ENCODE measurements at regions not wholly inside any gene's neighbourhood (a gene's known extent, or its start where the extent isn't known, plus 50 kb on each side); places are given as distances from the start of the nearest gene placed in this dataset.
"Not testable (repeated sequence)": the region's sequence is repeated elsewhere in the genome, so short reads cannot be mapped to it uniquely, and the experiment has no call there.

- Mint-ChIP-seq H3K9me3 (peaks cover 0 to 2% (median 0%) of the 10 kb centered on the region in 3 donors), H3K27ac (no peak overlapping the region), H3K4me3 (no peak overlapping the region), H3K4me1 (no peaks in the 10 kb centered on the region), H3K27me3 (peaks cover 0 to 4% of the 10 kb centered on the region in 2 donors), H3K36me3 (no peaks in the 10 kb centered on the region)
- no peak overlapping the region for H3K4me3 ChIP-seq (ENCODE audit: control insufficient read depth in 1 of 2, extremely low read depth in 1 of 2, low read length in 1 of 2)
- ATAC-seq (replicated peaks in 1 of 4): no peak
- no peaks in the 10 kb centered on the region for H3K4me1 ChIP-seq (ENCODE audit: control insufficient read depth in 1 of 2, extremely low read depth in 1 of 2, insufficient read depth in 2 of 2, low read length in 2 of 2)
- ChIA-PET CTCF (no interaction called here), POLR2A (no interaction called here)
- no peaks in the 10 kb centered on the region for H3K36me3 ChIP-seq (ENCODE audit: control insufficient read depth in 2 of 2, extremely low read depth in 1 of 2, insufficient read depth in 1 of 2, low read length in 1 of 2)
- no peak overlapping the region for H3K27ac ChIP-seq (ENCODE audit: low read length)
- peaks cover 0 to 4% of the 10 kb centered on the region in 2 experiments for H3K27me3 ChIP-seq (replicated peaks in 1 of 2; ENCODE audit: control insufficient read depth in 2 of 2, extremely low read depth in 1 of 2, insufficient read depth in 2 of 2, low read length in 1 of 2)
- DNase-seq: no peak
- 86% methylated on average over 1 of the region's 3 CpGs for WGBS (ENCODE audit: insufficient coverage)
- no peaks in the 10 kb centered on the region for H3K9me3 ChIP-seq
Observed at GRCh38 chr4:79831119-79831528, 241.9 kb downstream of the ANTXR2 start.

GRCh38 chr4:79827283-79827682 is 245.7 kb downstream of the ANTXR2 start:
- H3K4me1 ChIP-seq (ENCODE audit: control insufficient read depth in 1 of 2, extremely low read depth in 1 of 2, insufficient read depth in 2 of 2, low read length in 2 of 2): no peaks in the 10 kb centered on the region
- no peaks in the 10 kb centered on the region for H3K36me3 ChIP-seq (ENCODE audit: control insufficient read depth in 2 of 2, extremely low read depth in 1 of 2, insufficient read depth in 1 of 2, low read length in 1 of 2)
- H3K4me3 ChIP-seq (ENCODE audit: control insufficient read depth in 1 of 2, extremely low read depth in 1 of 2, low read length in 1 of 2): no peak overlapping the region
- H3K27ac Mint-ChIP-seq: no peak overlapping the region
- H3K9me3 Mint-ChIP-seq: peaks cover 0 to 4% (median 0%) of the 10 kb centered on the region in 3 donors
- no peaks in the 10 kb centered on the region for H3K36me3 Mint-ChIP-seq
- H3K27ac ChIP-seq (ENCODE audit: low read length): no peak overlapping the region
- DNase-seq (no peak), ATAC-seq (replicated peaks in 1 of 4) (no peak)
- peaks cover 0 to 4% of the 10 kb centered on the region in 2 donors for H3K27me3 Mint-ChIP-seq
- no peaks in the 10 kb centered on the region for H3K27me3 ChIP-seq (replicated peaks in 1 of 2; ENCODE audit: control insufficient read depth in 2 of 2, extremely low read depth in 1 of 2, insufficient read depth in 2 of 2, low read length in 1 of 2)
- ChIA-PET CTCF (no interaction called here), POLR2A (no interaction called here)
- no peak overlapping the region for H3K4me3 Mint-ChIP-seq
- H3K4me1 Mint-ChIP-seq: no peaks in the 10 kb centered on the region
- 80% methylated on average over 2 of the region's 5 CpGs for WGBS (ENCODE audit: insufficient coverage)
- no peaks in the 10 kb centered on the region for H3K9me3 ChIP-seq

- WGBS (ENCODE audit: insufficient coverage): 78% methylated on average over 1 of the region's 2 CpGs
- Histone ChIP-seq H3K36me3 (ENCODE audit: control insufficient read depth in 2 of 2, extremely low read depth in 1 of 2, insufficient read depth in 1 of 2, low read length in 1 of 2) (no peaks in the 10 kb centered on the region), H3K4me1 (ENCODE audit: control insufficient read depth in 1 of 2, extremely low read depth in 1 of 2, insufficient read depth in 2 of 2, low read length in 2 of 2) (no peaks in the 10 kb centered on the region), H3K27me3 (replicated peaks in 1 of 2; ENCODE audit: control insufficient read depth in 2 of 2, extremely low read depth in 1 of 2, insufficient read depth in 2 of 2, low read length in 1 of 2) (no peaks in the 10 kb centered on the region), H3K9me3 (no peaks in the 10 kb centered on the region), H3K27ac (ENCODE audit: low read length) (no peak overlapping the region), H3K4me3 (ENCODE audit: control insufficient read depth in 1 of 2, extremely low read depth in 1 of 2, low read length in 1 of 2) (no peak overlapping the region)
- ChIA-PET CTCF (no interaction called here), POLR2A (no interaction called here)
- H3K4me3 Mint-ChIP-seq: no peak overlapping the region
- peaks cover 0 to 4% (median 0%) of the 10 kb centered on the region in 3 donors for H3K9me3 Mint-ChIP-seq
- DNase-seq (no peak), ATAC-seq (replicated peaks in 1 of 4) (no peak)
- no peaks in the 10 kb centered on the region for H3K4me1 Mint-ChIP-seq
- no peaks in the 10 kb centered on the region for H3K36me3 Mint-ChIP-seq
- no peak overlapping the region for H3K27ac Mint-ChIP-seq
- no peaks in the 10 kb centered on the region for H3K27me3 Mint-ChIP-seq
Observed at GRCh38 chr4:79823148-79823763, 249.8 kb downstream of the ANTXR2 start.

DNA sequence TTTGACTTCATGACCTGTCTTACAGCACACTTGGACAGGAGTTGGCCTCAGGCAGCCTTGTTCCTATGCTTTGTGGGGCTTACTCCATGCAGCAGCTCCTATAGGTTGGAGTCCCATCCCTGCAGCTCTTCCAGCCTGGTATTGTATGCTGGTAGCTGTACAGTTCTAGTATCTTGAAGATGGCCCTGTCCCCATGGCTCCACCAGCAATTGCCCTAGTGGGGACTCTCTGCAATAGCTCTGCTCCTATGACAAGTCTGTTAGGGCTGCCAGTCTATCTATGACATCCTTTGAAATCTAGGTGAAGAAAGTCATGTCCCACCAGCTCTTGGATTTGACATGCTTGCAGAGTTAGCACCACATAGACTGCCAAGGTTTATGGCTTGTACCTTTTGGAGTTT is 252.6 kb downstream of the ANTXR2 start:
- ChIA-PET POLR2A (no interaction called here), CTCF (no interaction called here)
- H3K4me1 ChIP-seq (ENCODE audit: control insufficient read depth in 1 of 2, extremely low read depth in 1 of 2, insufficient read depth in 2 of 2, low read length in 2 of 2): no peaks in the 10 kb centered on the region
- H3K9me3 ChIP-seq: no peaks in the 10 kb centered on the region
- peak in 1 of 4 experiments; percentile 20 for ATAC-seq (replicated peaks in 1 of 4)
- Mint-ChIP-seq H3K27ac (no peak overlapping the region), H3K27me3 (no peaks in the 10 kb centered on the region), H3K4me1 (no peaks in the 10 kb centered on the region), H3K9me3 (peaks cover 0 to 22% (median 8%) of the 10 kb centered on the region in 3 donors), H3K4me3 (no peak overlapping the region), H3K36me3 (no peaks in the 10 kb centered on the region)
- H3K27me3 ChIP-seq (replicated peaks in 1 of 2; ENCODE audit: control insufficient read depth in 2 of 2, extremely low read depth in 1 of 2, insufficient read depth in 2 of 2, low read length in 1 of 2): no peaks in the 10 kb centered on the region
- peak in 2 of 35 experiments; percentile 1 for DNase-seq
- no peak overlapping the region for H3K4me3 ChIP-seq (ENCODE audit: control insufficient read depth in 1 of 2, extremely low read depth in 1 of 2, low read length in 1 of 2)
- H3K36me3 ChIP-seq (ENCODE audit: control insufficient read depth in 2 of 2, extremely low read depth in 1 of 2, insufficient read depth in 1 of 2, low read length in 1 of 2): no peaks in the 10 kb centered on the region
- H3K27ac ChIP-seq (ENCODE audit: low read length): no peak overlapping the region

DNA sequence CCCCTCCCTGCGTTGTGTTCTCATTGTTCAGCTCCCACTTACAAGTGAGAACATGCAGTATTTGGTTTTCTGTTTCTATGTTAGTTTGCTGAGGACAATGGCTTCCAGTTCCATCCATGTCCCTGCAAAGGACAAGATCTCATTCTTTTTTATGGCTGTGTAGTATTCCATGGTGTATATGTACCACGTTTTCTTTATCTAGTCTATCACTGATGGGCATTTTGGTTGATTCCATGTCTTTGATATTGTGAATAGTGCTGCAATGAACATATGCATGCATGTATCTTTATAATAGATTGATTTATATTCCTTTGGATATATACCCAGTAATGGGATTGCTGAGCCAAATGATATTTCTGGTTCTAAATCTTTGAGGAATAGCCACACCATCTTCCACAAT is 265.1 kb downstream of the ANTXR2 start:
- H3K27ac Mint-ChIP-seq; H3K4me3 ChIP-seq (ENCODE audit: control insufficient read depth in 1 of 2, extremely low read depth in 1 of 2, low read length in 1 of 2); H3K36me3 ChIP-seq (ENCODE audit: control insufficient read depth in 2 of 2, extremely low read depth in 1 of 2, insufficient read depth in 1 of 2, low read length in 1 of 2); H3K27me3 ChIP-seq (replicated peaks in 1 of 2; ENCODE audit: control insufficient read depth in 2 of 2, extremely low read depth in 1 of 2, insufficient read depth in 2 of 2, low read length in 1 of 2); H3K4me1 ChIP-seq (ENCODE audit: control insufficient read depth in 1 of 2, extremely low read depth in 1 of 2, insufficient read depth in 2 of 2, low read length in 2 of 2); H3K4me3 Mint-ChIP-seq; DNase-seq; H3K36me3 Mint-ChIP-seq; H3K27ac ChIP-seq (ENCODE audit: low read length); H3K9me3 ChIP-seq; POLR2A ChIA-PET; ATAC-seq (replicated peaks in 1 of 4); H3K4me1 Mint-ChIP-seq; CTCF ChIA-PET: not testable (repeated sequence)
- WGBS (ENCODE audit: insufficient coverage): no CpG with 5 or more reads among the region's 2 CpGs
- Mint-ChIP-seq H3K27me3 (peaks cover 13 to 18% of the 10 kb centered on the region in 2 donors), H3K9me3 (peaks cover 3 to 12% (median 8%) of the 10 kb centered on the region in 3 donors)

GRCh38 chr4:79798047-79798446 is 275.0 kb downstream of the ANTXR2 start:
- Histone ChIP-seq H3K36me3 (ENCODE audit: control insufficient read depth in 2 of 2, extremely low read depth in 1 of 2, insufficient read depth in 1 of 2, low read length in 1 of 2) (no peaks in the 10 kb centered on the region), H3K27me3 (replicated peaks in 1 of 2; ENCODE audit: control insufficient read depth in 2 of 2, extremely low read depth in 1 of 2, insufficient read depth in 2 of 2, low read length in 1 of 2) (no peaks in the 10 kb centered on the region), H3K4me1 (ENCODE audit: control insufficient read depth in 1 of 2, extremely low read depth in 1 of 2, insufficient read depth in 2 of 2, low read length in 2 of 2) (no peaks in the 10 kb centered on the region), H3K4me3 (ENCODE audit: control insufficient read depth in 1 of 2, extremely low read depth in 1 of 2, low read length in 1 of 2) (no peak overlapping the region), H3K9me3 (no peaks in the 10 kb centered on the region), H3K27ac (ENCODE audit: low read length) (no peak overlapping the region)
- ChIA-PET POLR2A (no interaction called here), CTCF (no interaction called here)
- DNase-seq: no peak
- H3K4me3 Mint-ChIP-seq: no peak overlapping the region
- no peaks in the 10 kb centered on the region for H3K36me3 Mint-ChIP-seq
- WGBS (ENCODE audit: insufficient coverage): no CpG with 5 or more reads among the region's 3 CpGs
- ATAC-seq (replicated peaks in 1 of 4): no peak
- H3K27me3 Mint-ChIP-seq: peaks cover 0 to 1% of the 10 kb centered on the region in 2 donors
- H3K27ac Mint-ChIP-seq: no peak overlapping the region
- no peaks in the 10 kb centered on the region for H3K4me1 Mint-ChIP-seq
- H3K9me3 Mint-ChIP-seq: peaks cover 0 to 5% (median 0%) of the 10 kb centered on the region in 3 donors

GRCh38 chr4:79796948-79797347 is 276.1 kb downstream of the ANTXR2 start:
- no peaks in the 10 kb centered on the region for H3K9me3 ChIP-seq
- H3K36me3 ChIP-seq (ENCODE audit: control insufficient read depth in 2 of 2, extremely low read depth in 1 of 2, insufficient read depth in 1 of 2, low read length in 1 of 2): no peaks in the 10 kb centered on the region
- ChIA-PET CTCF (interaction anchor here in 1 of 2 donors (0.5 to 0.6 kb wide), 2 partner anchors 1499 to 1814 kb away, joined by 3 read pairs; no protein-coding TSS in a partner anchor), POLR2A (no interaction called here)
- no peaks in the 10 kb centered on the region for H3K4me1 ChIP-seq (ENCODE audit: control insufficient read depth in 1 of 2, extremely low read depth in 1 of 2, insufficient read depth in 2 of 2, low read length in 2 of 2)
- DNase-seq (no peak), ATAC-seq (replicated peaks in 1 of 4) (no peak)
- Mint-ChIP-seq H3K36me3 (no peaks in the 10 kb centered on the region), H3K9me3 (peaks cover 0 to 5% (median 2%) of the 10 kb centered on the region in 3 donors), H3K27me3 (peaks cover under 1 to 4% of the 10 kb centered on the region in 2 donors), H3K27ac (no peak overlapping the region), H3K4me1 (no peaks in the 10 kb centered on the region), H3K4me3 (no peak overlapping the region)
- no peak overlapping the region for H3K27ac ChIP-seq (ENCODE audit: low read length)
- no peak overlapping the region for H3K4me3 ChIP-seq (ENCODE audit: control insufficient read depth in 1 of 2, extremely low read depth in 1 of 2, low read length in 1 of 2)
- H3K27me3 ChIP-seq (replicated peaks in 1 of 2; ENCODE audit: control insufficient read depth in 2 of 2, extremely low read depth in 1 of 2, insufficient read depth in 2 of 2, low read length in 1 of 2): no peaks in the 10 kb centered on the region
- WGBS (ENCODE audit: insufficient coverage): no CpG with 5 or more reads among the region's 4 CpGs

Data from T-cell (primary cell).